ENCODE measurements at regions not wholly inside any gene's neighbourhood (a gene's known extent, or its start where the extent isn't known, plus 50 kb on each side); places are given as distances from the start of the nearest gene placed in this dataset.
"Not testable (repeated sequence)": the region's sequence is repeated elsewhere in the genome, so short reads cannot be mapped to it uniquely, and the experiment has no call there.

GRCh38 chr5:166127766-166128570 lies 2163.5 kb upstream of the WWC1 start:
- Mint-ChIP-seq H3K27ac (no peak overlapping the region), H3K27me3 (no peaks in the 10 kb centered on the region), H3K36me3 (ENCODE audit: insufficient read depth) (no peaks in the 10 kb centered on the region), H3K9me3 (ENCODE audit: low read depth) (no peaks in the 10 kb centered on the region), H3K4me3 (ENCODE audit: low read depth) (no peak overlapping the region), H3K4me1 (ENCODE audit: low read depth) (no peaks in the 10 kb centered on the region)
- DNase-seq (ENCODE audit: low spot score, unreplicated experiment): no peak
- no peak for TF ChIP-seq CTCF (IDR thresholded peaks at IDR 0.05; ENCODE audit: unreplicated experiment)

DNA sequence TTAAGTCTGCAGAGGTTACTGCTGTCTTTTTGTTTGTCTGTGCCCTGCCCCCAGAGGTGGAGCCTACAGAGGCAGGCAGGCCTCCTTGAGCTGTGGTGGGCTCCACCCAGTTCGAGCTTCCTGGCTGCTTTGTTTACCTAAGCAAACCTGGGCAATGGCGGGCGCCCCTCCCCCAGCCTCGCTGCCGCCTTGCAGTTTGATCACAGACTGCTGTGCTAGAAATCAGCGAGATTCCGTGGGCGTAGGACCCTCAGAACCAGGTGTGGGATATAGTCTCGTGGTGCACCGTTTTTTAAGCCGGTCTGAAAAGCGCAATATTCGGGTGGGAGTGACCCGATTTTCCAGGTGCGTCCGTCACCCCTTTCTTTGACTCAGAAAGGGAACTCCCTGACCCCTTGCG lies 2146.3 kb upstream of the WWC1 start:
- not testable (repeated sequence) for H3K4me3 Mint-ChIP-seq (ENCODE audit: low read depth); H3K9me3 Mint-ChIP-seq (ENCODE audit: low read depth); DNase-seq (ENCODE audit: low spot score, unreplicated experiment); H3K4me1 Mint-ChIP-seq (ENCODE audit: low read depth); H3K27ac Mint-ChIP-seq; H3K36me3 Mint-ChIP-seq (ENCODE audit: insufficient read depth); H3K27me3 Mint-ChIP-seq

DNA sequence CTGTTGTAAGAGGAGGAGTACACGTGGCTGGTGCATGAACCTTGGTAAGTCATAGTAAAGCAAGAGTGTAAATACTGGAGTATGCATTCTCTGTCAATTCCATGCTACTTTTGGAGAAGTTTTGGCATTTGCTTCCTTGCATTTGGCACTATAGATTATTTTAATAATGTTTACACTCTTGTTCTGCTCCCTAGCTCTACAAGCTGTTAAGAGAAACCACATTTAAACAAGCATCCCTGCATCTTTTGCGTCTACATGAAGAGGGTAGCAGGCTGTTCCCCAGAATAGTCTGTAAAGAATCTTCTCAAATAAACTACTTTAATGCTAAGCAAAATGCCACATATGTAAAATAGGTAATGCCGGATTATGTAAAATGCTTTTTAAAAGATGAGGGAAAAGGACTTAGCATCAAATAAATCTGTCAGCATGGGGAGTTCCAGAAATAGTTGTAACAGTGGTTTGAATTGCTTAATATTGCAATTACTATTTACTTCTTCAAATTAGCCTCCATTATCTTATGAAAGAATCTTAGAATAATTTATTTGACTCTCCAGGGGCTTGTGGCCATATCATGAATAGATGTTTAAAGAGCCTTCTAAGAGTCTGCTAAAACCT lies 2127.3 kb upstream of the WWC1 start:
- H3K27ac Mint-ChIP-seq: no peak overlapping the region
- TF ChIP-seq CTCF (IDR thresholded peaks at IDR 0.05; ENCODE audit: unreplicated experiment): no peak

DNA sequence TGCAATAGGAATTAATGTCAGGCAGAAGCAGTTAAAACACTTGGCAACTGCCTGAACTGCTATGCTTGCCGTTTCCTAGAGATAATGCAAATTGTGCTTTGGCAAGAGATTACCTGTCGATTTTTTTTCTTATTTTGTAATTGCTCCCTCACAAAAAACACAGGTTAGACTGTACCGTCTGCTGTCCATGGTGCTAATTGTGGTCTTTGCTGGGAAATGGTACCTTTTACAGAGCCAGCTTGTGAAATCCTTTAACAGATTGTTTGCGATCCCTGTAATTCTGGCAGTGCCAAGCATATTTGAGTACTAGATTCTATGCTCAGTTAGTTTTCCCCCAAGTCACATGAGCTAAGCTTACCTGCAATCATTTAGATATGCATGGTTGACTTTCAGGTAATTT lies 2125.8 kb upstream of the WWC1 start:
- Mint-ChIP-seq H3K9me3 (ENCODE audit: low read depth) (no peaks in the 10 kb centered on the region), H3K27ac (no peak overlapping the region), H3K4me3 (ENCODE audit: low read depth) (no peak overlapping the region), H3K36me3 (ENCODE audit: insufficient read depth) (no peaks in the 10 kb centered on the region), H3K27me3 (no peaks in the 10 kb centered on the region), H3K4me1 (ENCODE audit: low read depth) (no peaks in the 10 kb centered on the region)
- no peak for TF ChIP-seq CTCF (IDR thresholded peaks at IDR 0.05; ENCODE audit: unreplicated experiment)
- peak; percentile 13 for DNase-seq (ENCODE audit: low spot score, unreplicated experiment)

More for the DNA sequence above, 2127.3 kb upstream of the WWC1 start:
- H3K4me3 Mint-ChIP-seq (ENCODE audit: low read depth): no peak overlapping the region
- H3K4me1 Mint-ChIP-seq (ENCODE audit: low read depth): no peaks in the 10 kb centered on the region
- H3K27me3 Mint-ChIP-seq: no peaks in the 10 kb centered on the region
- no peaks in the 10 kb centered on the region for H3K9me3 Mint-ChIP-seq (ENCODE audit: low read depth)
- DNase-seq (ENCODE audit: low spot score, unreplicated experiment): no peak
- H3K36me3 Mint-ChIP-seq (ENCODE audit: insufficient read depth): no peaks in the 10 kb centered on the region

DNA sequence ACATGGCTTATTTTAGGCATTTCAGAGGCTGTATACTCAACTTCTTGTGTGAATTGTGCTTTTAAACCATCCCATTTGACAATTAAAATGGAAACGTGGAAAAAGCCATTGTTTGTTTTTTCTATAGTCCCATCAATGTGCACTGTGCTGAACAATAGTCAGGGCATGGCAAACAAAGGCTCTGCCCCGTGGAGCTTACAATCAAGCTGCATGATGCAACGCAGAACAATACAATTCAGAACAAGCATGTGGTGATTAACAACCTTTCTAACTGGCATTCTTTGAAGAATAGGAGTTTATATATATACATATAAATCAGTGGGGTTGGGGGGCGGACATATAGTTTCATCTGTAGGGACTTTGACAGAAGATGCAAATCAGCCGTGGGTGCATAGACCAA lies 2125.4 kb upstream of the WWC1 start:
- DNase-seq (ENCODE audit: low spot score, unreplicated experiment): no peak
- Mint-ChIP-seq H3K9me3 (ENCODE audit: low read depth) (no peaks in the 10 kb centered on the region), H3K4me1 (ENCODE audit: low read depth) (no peaks in the 10 kb centered on the region), H3K4me3 (ENCODE audit: low read depth) (no peak overlapping the region), H3K27ac (no peak overlapping the region), H3K36me3 (ENCODE audit: insufficient read depth) (no peaks in the 10 kb centered on the region), H3K27me3 (no peaks in the 10 kb centered on the region)
- no peak for TF ChIP-seq CTCF (IDR thresholded peaks at IDR 0.05; ENCODE audit: unreplicated experiment)

- H3K36me3 Mint-ChIP-seq (ENCODE audit: insufficient read depth): no peaks in the 10 kb centered on the region
- no peak overlapping the region for H3K4me3 Mint-ChIP-seq (ENCODE audit: low read depth)
- H3K27ac Mint-ChIP-seq: no peak overlapping the region
- DNase-seq (ENCODE audit: low spot score, unreplicated experiment): no peak
- H3K27me3 Mint-ChIP-seq: no peaks in the 10 kb centered on the region
- H3K4me1 Mint-ChIP-seq (ENCODE audit: low read depth): no peaks in the 10 kb centered on the region
- no peaks in the 10 kb centered on the region for H3K9me3 Mint-ChIP-seq (ENCODE audit: low read depth)
- TF ChIP-seq CTCF (IDR thresholded peaks at IDR 0.05; ENCODE audit: unreplicated experiment): no peak
These were observed 2118.8 kb upstream of the WWC1 start for GRCh38 chr5:166172597-166172996.
